ENCODE measurements at regions not wholly inside any gene's neighbourhood (a gene's known extent, or its start where the extent isn't known, plus 50 kb on each side); places are given as distances from the start of the nearest gene placed in this dataset.

- no peak for DNase-seq (ENCODE audit: low spot score in 2 of 2)
- Histone ChIP-seq H3K4me3 (no peak overlapping the region), H3K27ac (no peak overlapping the region), H3K36me3 (no peaks in the 10 kb centered on the region), H3K9me3 (no peaks in the 10 kb centered on the region), H3K27me3 (no peaks in the 10 kb centered on the region), H3K4me1 (no peaks in the 10 kb centered on the region)
- no peak for TF ChIP-seq POLR2AphosphoS5 (IDR thresholded peaks at IDR 0.05)
- no peak for TF ChIP-seq CTCF (IDR thresholded peaks at IDR 0.05)
- TF ChIP-seq POLR2A (IDR thresholded peaks at IDR 0.05): no peak
- intact Hi-C loops (cut with DNase I; ENCODE audit: low total_unique reads): no loop called here
These were observed 1611.5 kb upstream of the TMEFF2 start for GRCh38 chr2:193806088-193806774.

DNA sequence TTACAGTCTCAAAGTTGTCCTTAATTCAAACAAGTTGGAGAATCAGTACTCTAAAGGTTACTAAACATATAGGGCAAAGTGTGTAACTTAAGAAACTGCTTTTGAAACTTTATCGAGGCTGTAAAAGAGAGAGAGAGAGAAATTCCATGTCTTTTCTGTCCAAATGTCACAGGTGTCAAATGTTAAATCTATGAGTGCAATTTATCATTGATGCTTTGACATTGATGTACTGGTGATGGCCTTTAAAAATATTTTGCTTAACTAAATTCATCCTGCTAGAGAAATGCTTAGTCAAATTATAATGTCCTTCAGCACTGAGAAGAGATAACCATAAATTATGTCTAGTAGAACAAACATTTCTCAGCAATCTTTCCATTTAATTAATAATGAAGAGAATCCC is 1602.1 kb upstream of the TMEFF2 start:
- Histone ChIP-seq H3K27ac (no peak overlapping the region), H3K27me3 (no peaks in the 10 kb centered on the region), H3K9me3 (no peaks in the 10 kb centered on the region), H3K4me1 (no peaks in the 10 kb centered on the region), H3K36me3 (no peaks in the 10 kb centered on the region), H3K4me3 (no peak overlapping the region)
- DNase-seq (ENCODE audit: low spot score in 2 of 2): no peak
- intact Hi-C loops (cut with DNase I; ENCODE audit: low total_unique reads): no loop called here
- TF ChIP-seq POLR2A (IDR thresholded peaks at IDR 0.05): no peak
- no peak for TF ChIP-seq POLR2AphosphoS5 (IDR thresholded peaks at IDR 0.05)
- TF ChIP-seq CTCF (IDR thresholded peaks at IDR 0.05): no peak

GRCh38 chr2:193793914-193794313 is 1599.2 kb upstream of the TMEFF2 start:
- intact Hi-C loops (cut with DNase I; ENCODE audit: low total_unique reads): no loop called here
- no peak overlapping the region for H3K27ac ChIP-seq
- TF ChIP-seq POLR2AphosphoS5 (IDR thresholded peaks at IDR 0.05) (no peak), POLR2A (IDR thresholded peaks at IDR 0.05) (no peak), CTCF (IDR thresholded peaks at IDR 0.05) (no peak)

DNA sequence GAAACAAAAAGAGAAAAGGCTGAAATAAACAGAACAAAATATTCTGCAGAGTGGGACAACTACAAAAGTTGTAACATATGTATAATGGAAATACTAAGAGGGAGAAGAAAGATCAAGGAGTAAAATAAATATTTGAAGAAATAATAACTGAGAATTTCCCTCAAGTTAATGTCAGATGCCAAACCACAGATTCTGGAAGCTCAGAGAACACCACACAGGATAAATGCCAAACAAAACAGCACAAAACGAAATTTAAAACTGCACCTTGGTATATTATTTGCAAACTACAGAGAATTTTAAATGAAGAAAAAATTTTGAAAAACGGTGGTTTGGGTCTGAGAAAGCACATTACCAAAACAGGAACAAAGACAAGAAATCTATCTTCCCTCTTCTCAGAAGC is 1588.9 kb upstream of the TMEFF2 start:
- Histone ChIP-seq H3K36me3 (no peaks in the 10 kb centered on the region), H3K4me1 (no peaks in the 10 kb centered on the region), H3K9me3 (peaks cover 0 to 8% of the 10 kb centered on the region in 2 donors), H3K27me3 (no peaks in the 10 kb centered on the region), H3K4me3 (no peak overlapping the region), H3K27ac (no peak overlapping the region)
- intact Hi-C loops (cut with DNase I; ENCODE audit: low total_unique reads): no loop called here
- TF ChIP-seq POLR2AphosphoS5 (IDR thresholded peaks at IDR 0.05): no peak
- no peak for TF ChIP-seq POLR2A (IDR thresholded peaks at IDR 0.05)
- TF ChIP-seq CTCF (IDR thresholded peaks at IDR 0.05): no peak
- no peak for DNase-seq (ENCODE audit: low spot score in 2 of 2)

More at GRCh38 chr2:193793914-193794313, 1599.2 kb upstream of the TMEFF2 start:
- Histone ChIP-seq H3K27me3 (no peaks in the 10 kb centered on the region), H3K4me1 (no peaks in the 10 kb centered on the region), H3K4me3 (no peak overlapping the region), H3K9me3 (no peaks in the 10 kb centered on the region), H3K36me3 (no peaks in the 10 kb centered on the region)
- DNase-seq (ENCODE audit: low spot score in 2 of 2): no peak

DNA sequence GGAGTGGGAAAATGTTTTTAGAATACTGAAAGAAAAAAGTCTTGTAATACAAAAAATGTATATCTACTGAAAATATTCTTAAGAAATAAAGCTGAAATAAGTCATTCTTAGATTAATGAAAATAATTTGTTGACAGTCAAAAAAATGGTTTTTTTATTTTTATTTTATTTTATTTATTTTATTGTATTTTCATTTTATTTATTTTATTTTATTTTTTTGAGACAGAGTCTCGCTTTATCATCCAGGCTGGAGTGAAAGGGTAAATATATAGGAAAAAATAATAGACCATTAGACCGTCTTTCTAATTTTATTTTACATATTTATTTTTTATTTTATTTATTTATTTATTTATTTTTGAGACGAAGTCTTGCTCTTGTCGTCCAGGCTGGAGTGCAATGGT is 1583.6 kb upstream of the TMEFF2 start:
- no peak for TF ChIP-seq CTCF (IDR thresholded peaks at IDR 0.05)
- no peak for TF ChIP-seq POLR2AphosphoS5 (IDR thresholded peaks at IDR 0.05)
- TF ChIP-seq POLR2A (IDR thresholded peaks at IDR 0.05): no peak
- H3K4me3 ChIP-seq: no peak overlapping the region
- DNase-seq (ENCODE audit: low spot score in 2 of 2): no peak
- no peaks in the 10 kb centered on the region for H3K9me3 ChIP-seq
- no peaks in the 10 kb centered on the region for H3K4me1 ChIP-seq
- H3K27ac ChIP-seq: no peak overlapping the region
- no peaks in the 10 kb centered on the region for H3K27me3 ChIP-seq
- intact Hi-C loops (cut with DNase I; ENCODE audit: low total_unique reads): no loop called here
- no peaks in the 10 kb centered on the region for H3K36me3 ChIP-seq

All from breast epithelium (tissue), 4 donors.